ENCODE measurements at regions not wholly inside any gene's neighbourhood (a gene's known extent, or its start where the extent isn't known, plus 50 kb on each side); places are given as distances from the start of the nearest gene placed in this dataset.

- TF ChIP-seq, protein P1, sequence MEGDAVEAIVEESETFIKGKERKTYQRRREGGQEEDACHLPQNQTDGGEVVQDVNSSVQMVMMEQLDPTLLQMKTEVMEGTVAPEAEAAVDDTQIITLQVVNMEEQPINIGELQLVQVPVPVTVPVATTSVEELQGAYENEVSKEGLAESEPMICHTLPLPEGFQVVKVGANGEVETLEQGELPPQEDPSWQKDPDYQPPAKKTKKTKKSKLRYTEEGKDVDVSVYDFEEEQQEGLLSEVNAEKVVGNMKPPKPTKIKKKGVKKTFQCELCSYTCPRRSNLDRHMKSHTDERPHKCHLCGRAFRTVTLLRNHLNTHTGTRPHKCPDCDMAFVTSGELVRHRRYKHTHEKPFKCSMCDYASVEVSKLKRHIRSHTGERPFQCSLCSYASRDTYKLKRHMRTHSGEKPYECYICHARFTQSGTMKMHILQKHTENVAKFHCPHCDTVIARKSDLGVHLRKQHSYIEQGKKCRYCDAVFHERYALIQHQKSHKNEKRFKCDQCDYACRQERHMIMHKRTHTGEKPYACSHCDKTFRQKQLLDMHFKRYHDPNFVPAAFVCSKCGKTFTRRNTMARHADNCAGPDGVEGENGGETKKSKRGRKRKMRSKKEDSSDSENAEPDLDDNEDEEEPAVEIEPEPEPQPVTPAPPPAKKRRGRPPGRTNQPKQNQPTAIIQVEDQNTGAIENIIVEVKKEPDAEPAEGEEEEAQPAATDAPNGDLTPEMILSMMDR (IDR thresholded peaks at IDR 0.05): no peak
- no peak for TF ChIP-seq POLR2A (IDR thresholded peaks at IDR 0.05)
Measured at GRCh38 chr17:74077231-74077630, 126.2 kb upstream of the RPL38 start.

Data from right lobe of liver (tissue), 4 donors.